GM18519 (cell line): ENCODE measurements at regions not wholly inside any gene's neighbourhood (a gene's known extent, or its start where the extent isn't known, plus 50 kb on each side); places are given as distances from the start of the nearest gene placed in this dataset.
"Not testable (repeated sequence)": the region's sequence is repeated elsewhere in the genome, so short reads cannot be mapped to it uniquely, and the experiment has no call there.

Experiments
- ATAC-seq: cut with Tn5 transposase; IDR thresholded peaks from one replicate; pipeline ENCODE4 v1.9.1; 2021; ENCODE audit warnings: mild to moderate bottlenecking, moderate library complexity; ENCODE audit not compliant: unreplicated experiment, low FRiP score

DNA sequence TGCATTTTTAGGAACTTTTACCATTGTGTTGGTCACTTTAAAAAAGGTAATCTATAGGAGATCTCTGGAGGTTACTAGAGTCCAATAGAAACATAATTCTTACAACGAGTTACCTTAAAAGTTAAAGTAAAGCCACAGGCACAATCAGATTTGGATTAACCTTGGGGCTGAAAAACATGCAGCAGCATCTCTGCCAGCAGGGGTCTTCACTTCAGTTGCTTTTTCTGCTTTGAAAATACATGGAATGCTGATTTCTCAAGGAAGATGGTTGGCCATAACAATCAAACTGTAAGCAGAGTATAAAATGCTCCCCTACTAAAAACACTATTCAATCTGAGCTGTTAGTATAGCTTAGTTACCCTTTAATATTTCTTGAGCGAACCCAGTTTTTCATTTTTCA is 1072.3 kb upstream of the PCDH10 start:
- ATAC-seq = no peak

DNA sequence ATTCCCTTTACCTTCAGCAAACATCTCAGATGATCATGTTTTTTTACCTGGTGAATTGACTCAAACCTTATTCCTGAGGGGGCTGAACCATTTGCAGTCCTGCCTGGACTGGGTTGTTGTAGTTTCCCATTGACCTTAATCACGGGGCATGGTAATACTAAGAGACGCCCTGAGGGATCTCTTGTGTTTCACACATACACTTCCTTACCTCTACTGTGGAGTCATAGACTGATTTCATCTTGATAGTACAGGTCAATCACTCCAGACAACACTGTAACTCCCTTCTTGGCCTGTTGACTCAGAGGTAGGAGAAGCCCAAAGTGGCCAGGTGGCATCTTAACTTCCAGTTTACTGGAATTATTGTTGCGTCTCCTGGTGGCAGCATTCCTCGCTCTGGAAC is 1064.0 kb upstream of the PCDH10 start:
- ATAC-seq = no peak

DNA sequence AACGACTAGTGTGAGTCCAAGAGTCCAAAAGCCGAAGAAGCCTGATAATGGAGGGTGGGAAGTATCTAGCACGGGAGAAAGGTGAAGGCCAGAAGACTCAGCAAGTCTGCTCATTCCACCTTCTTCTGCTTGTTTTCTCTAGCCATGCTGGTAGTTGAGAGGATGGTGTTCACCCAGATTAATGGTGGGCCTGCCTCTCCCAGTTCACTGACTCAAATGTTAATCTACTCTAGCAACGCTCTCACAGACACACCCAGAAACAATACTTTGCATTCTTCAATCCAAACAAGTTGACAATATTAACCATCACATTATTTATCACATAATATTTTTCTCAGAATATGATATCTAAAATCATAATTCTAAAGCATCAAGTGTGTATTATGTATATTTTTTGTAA is 1055.1 kb upstream of the PCDH10 start:
- ATAC-seq = no peak

DNA sequence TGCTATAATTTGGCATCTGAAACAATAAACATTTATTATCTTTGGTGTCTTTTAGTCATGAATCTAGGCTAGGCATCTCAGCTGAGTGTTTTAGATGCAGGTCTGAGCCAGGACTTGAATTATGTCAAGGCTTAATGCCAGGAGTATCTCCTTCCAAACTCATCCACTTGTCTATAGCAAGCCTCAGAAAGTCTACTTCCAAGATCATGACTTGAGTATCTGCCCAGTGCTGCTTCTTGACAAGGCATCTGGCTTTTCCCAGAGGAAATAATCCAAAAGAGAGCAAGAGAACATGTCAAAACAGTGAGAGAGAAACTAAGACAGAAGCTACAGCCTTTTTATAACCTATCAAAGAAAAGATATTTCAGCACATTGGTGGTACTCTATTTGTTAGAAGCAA is 1052.1 kb upstream of the PCDH10 start:
- no peak for ATAC-seq

DNA sequence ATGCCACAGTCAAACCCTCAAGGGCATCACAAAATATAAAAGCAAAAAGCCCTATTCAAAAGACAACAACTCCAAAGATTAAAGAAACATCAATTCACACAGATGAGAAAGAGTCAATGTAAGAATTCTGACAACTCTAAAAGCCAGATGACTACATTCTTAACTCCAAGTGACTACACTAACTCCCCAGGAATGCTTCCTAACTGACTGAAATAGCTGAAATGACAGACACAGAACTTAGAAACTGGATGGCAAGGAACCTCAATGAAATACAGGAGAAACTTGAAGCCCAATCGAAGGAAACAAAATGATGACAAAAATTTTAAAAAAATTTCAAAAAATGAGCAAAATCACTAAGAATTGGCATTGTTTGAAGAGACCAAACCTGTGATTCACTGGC is 1047.6 kb upstream of the PCDH10 start:
- no peak for ATAC-seq

DNA sequence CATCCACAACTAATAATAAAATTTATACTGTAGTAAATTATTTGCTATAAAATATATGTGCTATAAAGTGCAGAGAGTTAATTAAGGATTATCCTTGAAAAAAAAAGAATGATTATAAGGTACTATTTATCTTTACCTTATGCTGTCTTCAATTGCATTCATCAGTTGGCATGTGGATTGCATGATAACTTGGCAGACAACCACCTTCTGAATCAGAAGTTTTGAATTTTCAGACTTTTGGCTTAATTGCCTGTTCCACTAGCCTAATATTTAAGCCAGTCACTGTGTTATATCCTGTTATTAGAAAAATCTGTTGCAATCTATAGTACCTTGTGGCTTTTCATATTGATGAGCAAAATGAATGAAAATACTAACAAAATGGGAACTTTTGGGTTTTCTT is 1040.3 kb upstream of the PCDH10 start:
- ATAC-seq = no peak

DNA sequence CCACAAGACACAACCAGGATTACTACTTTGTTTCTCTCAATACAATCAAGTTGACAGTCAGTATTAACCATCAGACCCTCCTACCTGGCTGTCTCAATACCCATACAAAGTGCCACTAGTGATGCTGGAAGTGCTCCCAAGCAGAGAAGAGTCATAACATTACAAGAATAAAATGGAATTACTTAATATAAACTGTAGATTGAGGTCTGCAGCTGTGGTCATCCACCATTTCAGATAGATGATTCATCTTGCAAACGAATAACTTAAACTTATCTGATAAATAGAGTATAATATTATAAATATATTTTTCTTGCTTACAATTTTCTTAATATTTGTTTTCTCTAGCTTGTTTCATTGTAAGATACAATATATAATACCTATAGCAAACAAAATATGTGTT is 1034.2 kb upstream of the PCDH10 start:
- no peak for ATAC-seq

DNA sequence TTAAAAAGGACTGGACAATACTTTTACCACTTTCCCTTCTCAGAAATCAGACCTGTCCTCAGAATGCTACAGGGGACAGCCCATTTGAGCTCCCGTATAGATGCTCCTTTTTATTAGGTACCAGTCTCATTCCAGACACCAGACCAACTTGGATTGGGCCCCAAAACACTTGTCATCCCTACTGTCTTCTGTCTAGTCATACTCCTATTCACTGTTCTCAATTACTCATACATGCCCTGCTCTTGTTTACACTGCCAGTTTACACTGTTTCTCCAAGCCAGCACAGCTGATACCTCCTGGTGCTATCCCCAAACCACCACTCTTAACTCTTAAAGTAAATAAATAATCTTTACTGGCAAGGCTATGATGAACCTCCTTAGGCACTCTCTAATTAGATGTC is 1026.4 kb upstream of the PCDH10 start:
- not testable (repeated sequence) for ATAC-seq

DNA sequence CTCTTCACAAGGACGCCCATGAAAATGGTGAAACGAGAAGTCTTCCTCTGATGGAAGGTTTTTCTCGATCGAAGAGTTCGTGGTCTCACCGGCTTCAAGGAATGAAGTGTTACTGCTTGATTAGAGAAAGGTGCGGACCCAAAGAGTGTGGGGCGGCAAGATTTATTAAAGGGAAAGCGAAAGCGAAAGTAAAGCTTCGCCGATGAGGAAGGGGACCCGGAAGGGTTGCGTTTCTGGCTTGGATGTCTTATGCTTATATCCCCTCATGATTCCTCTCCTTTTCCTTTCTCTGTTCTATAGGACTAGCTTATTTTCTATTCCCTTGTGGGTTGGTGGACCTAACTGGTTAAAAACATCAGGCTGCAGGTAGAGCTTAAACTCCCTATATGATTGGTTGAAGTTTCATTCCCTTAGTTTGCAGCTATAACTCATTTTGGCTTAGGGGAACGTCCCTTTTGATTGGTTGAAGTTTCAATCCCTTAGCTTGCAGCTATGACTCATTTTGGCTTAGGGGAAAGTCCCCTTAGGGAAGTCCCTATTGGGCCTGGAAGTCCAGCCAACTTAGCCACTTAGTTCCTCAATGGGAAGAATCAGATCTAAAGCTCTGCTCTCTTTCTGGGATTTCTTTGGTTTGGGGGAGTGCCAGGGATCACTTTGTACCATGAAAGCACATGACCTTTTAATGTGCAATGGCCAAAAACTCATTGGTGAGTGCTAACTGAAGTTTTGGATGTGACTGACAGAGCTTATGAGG is 1025.0 kb upstream of the PCDH10 start:
- ATAC-seq = no peak

DNA sequence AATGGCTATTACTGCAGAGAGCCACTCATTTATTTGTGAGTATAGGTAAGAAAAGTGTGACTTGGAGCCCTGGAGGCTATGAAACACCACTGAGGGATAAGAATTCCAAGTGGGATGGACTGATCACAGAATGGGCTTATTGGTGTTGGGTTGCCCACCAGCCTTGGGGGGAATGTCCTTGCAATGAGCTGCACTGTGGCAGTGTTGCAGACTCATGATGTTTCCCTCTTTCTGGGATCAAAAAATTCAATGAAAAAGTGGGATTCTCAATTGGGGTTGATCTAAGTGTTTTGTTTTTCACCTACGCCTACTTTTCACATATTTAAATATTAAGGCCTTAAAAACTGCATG is 1024.5 kb upstream of the PCDH10 start:
- ATAC-seq = no peak

DNA sequence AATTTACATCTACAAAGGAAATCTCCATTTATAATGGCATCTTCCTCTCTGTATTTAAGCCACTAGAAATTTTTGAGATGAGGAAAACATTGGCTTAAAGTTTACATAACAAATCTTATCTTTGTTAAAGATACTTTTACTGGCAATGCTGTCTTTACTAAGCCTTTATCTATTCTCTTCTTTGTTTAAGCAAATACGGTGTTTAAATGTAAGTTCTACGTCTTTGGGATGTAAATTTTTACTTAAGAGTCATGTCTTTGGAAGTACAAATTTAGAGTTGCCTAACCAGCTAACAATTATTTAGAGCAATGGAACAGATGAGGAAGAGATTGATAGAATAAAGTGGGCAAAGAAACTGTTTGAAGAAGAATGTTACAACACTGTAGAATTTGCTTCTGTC is 1024.0 kb upstream of the PCDH10 start:
- no peak for ATAC-seq

DNA sequence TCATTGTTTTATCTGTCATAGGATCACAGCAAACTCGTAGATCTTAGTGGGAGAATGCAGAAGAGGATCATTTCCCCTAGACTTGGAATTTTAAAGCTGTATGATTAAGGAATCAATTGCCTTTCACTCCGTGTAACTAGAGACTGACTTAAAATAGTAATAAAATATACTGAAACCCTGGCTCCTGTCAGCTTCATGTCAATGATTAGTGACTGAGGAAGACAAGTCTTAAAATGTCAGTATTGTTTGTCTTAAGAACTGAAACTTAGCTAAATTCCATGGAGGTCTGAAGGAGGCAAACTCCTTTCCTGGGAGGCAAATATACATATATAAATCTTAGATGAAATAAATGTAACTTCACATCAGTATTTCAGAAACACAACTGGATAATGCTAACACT is 1016.7 kb upstream of the PCDH10 start:
- ATAC-seq = no peak

DNA sequence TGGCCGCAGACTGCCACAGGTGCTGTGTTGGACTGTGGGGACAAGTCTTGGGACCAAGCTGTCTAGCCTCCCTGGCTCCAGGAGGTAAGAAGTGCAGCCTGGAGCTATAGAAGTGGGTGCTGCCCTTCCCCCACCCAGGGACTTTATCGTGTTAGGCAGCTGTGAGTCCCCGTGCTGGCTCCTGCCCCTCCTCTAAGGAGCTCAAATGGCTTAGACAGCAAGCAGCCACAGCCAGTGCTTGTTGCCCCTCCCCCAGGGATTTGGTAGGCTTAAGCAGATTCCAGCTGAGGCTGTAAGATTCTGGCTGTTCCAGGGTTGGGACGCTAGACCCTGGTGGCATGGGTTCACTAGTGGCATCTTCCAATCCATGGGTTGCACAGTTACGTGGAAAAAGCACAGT is 979.4 kb upstream of the PCDH10 start:
- no peak for ATAC-seq

DNA sequence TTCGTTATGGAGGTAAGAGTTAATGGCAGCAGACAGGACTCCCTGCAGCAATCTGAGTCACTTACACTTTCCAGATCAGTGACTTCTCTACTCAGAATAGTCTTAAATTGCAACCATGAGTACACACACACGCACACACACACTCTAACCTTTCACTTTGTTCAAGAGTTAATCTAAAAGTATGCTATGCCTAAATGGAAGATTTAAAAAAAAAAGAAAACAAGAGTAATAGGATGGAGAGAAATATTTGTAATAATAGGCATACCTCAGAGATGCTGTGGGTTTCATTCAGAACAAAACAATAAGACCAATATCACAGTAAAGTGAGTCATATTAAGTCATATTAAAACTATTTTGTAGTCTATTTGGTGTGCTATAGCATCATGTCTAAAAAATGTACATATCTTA is 969.1 kb upstream of the PCDH10 start:
- no peak for ATAC-seq

DNA sequence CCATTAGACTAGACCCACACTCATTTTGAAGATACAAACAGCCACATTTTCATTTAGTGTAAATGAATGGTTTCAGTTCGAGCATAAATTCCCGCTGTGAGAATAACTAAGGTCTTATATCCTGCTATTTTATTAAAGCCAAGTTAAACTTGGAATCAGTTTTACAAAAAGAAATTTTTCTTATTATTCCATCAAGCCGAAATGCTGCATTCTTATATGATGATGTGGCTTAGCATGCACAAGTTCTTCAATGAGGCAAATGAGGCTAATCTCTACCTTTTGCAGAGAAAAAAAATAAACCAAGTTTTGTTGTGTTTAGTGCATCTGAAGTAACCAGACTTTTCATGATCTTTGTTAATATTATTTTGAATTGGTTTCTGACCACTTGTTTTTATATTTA is 953.9 kb upstream of the PCDH10 start:
- no peak for ATAC-seq

DNA sequence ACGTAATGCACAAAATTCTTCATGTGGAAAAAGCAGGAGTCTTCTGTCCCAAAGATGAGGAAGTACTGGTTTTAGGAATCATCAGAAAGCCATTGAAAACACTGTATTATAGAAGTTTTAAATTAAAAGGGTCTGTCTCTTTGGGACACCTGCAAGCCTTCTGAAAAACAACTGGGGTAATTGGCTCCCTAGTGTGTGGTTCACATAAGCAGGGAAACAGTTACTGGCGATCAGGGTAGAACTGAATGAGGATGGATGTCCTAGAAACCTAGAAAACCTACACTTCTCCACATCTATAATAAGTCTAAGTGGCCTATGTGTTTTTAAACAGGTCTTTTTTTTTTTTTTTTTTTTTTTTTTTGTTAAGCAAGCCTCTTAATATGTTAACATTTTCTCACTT is 945.5 kb upstream of the PCDH10 start:
- ATAC-seq = no peak

DNA sequence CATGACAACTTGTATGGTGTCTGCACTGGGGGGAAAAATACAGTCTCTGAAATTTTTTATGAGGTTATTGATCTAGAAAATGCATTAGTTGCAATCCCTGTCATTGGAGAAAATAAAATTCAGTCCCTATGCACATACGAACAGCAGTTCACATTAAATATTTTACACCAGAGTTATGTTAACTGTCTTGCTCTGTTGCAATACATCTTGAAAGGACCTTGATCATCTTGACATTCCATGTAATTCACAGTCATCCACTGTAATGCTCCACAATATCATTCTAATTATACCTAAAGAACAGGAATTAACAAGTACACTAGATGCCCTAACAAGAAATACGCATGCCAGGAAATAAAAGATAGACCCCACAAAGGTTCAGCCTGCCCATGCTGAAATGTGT is 934.6 kb upstream of the PCDH10 start:
- no peak for ATAC-seq

DNA sequence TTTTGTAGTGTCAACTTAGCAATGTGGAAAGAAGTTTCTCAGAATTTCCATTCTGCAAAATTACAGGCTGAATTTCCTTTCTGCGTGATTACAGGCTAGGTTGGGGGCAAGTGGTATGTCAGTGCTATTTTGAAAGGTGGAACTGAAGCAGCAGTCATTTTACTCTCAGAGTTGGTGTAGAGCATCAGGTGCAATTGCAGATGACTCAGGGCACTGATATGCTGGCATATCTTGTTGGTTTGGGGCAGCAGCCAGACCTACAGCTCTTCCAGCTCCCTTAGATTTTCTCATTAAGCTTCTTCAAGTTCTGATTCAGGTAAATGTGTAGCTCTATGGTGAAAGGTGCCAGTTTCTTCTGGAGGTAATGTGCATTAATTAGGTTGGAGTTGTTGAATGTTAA is 930.7 kb upstream of the PCDH10 start:
- ATAC-seq = no peak

DNA sequence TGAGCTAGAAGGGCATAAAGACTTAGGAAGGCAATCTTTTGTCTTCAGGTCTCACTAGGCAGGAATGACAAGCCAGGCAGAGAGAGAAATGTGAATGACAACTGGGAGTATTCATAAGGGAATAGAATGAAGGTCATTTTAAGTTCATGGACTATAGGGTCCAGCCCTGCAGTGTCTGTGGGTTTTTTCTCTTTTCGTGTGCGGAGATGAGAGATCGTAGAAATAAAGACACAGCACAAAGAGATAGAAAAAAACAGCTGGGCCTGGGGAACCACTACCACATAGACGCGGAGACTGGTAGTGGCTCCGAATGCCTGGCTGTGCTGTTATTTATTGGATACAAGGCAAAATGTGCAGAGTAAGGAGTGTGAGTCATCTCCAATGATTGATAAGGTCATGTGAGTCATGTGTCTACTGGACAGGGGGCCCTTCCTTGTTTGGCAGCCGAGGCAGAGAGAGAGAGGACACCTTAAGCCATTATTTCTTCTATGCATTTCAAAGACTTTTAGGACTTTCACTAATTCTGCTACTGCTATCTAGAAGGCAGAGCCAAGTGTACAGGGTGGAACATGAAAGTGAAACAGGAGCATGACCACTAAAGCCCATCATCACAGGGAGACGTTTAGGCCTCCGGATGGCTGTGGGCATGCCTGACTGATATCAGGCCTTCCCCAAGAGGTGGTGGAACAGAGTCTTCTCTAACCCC is 921.8 kb upstream of the PCDH10 start:
- no peak for ATAC-seq

DNA sequence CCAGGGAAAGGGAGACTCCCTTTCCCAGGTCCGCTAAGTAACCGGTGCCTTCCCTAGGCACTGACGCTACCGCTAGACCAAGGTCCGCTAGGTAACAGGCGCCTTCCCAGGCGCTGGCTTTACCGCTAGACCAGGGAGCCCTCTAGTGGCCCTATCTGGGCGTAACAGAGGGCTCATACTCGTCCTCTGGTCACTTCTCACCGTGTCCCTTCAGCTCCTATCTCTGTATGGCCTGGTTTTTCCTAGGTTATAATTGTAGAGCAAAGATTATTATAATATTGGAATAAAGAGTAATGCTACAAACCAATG is 921.3 kb upstream of the PCDH10 start:
- not testable (repeated sequence) for ATAC-seq

DNA sequence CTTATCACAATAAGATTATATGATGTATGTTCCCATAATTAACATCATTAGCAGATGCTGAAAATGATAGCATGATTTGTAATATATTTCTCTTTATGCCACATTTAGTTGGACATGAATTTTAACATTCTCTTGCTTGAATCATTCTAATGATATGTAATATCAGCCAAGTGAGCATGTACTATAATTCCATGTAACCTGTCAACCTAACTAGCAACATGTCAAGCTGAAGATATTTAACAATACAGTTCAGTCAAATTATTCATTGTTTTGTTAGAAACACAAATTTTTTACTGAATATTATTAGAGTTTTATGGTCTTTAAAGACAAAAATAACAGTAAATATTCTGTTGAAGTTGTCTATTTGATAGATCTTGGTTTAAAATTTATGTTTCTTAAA is 920.4 kb upstream of the PCDH10 start:
- no peak for ATAC-seq

DNA sequence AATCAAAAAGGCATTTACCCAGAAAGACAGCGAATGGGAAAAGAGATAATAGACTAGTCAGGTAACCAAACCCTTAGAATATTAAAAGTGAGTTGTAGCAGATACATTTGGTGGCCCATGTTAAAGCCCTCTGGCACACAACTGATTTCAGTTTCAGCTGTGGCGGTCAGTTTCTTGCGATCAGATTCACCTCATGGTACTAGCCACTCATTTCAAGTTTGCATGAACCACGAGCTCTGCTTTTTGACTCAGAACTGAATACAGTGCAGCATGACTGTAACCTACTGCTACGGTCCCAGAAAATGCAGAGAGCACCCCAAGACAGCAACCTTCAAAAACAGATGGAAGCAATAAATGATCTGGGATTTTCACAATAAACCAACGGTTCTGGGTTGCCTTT is 919.1 kb upstream of the PCDH10 start:
- ATAC-seq = no peak

DNA sequence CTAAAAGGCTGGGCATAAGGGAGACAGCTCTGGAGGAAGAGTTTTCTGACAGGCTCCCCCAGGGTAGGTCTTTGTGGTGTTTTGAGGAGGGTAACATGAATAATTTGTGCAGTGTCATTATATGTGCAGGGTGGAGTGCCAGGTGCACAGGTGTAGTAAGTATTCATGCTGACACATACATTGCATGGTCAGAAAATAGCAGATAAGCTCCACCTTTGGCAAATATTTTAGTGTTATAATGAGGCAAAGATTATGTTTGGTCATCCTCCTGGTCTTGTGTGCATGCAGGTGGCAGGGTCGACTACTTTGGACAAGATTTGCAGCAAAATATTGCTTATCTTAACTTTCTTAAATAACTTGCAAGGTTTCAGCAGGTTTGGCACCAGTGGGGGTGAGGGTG is 910.4 kb upstream of the PCDH10 start:
- ATAC-seq = no peak
